ENCODE measurements at regions not wholly inside any gene's neighbourhood (a gene's known extent, or its start where the extent isn't known, plus 50 kb on each side); places are given as distances from the start of the nearest gene placed in this dataset.

GRCh38 chr7:149370790-149371189 is 90.1 kb downstream of the ZNF777 start:
- no peak for TF ChIP-seq EZH2 (IDR thresholded peaks at IDR 0.05; ENCODE audit: borderline replicate concordance, low read length)
- no peak for TF ChIP-seq CTCF (conservative IDR thresholded peaks at IDR 0.05 in 1 of 2, IDR thresholded peaks at IDR 0.05 in 1 of 2; ENCODE audit: extremely low read depth in 1 of 2, insufficient read depth in 1 of 2, low read depth in 1 of 2, low read length in 2 of 2)
